Suppressor macrophage treated with lipopolysaccharide for 1 hour (primary cell): ENCODE measurements at regions not wholly inside any gene's neighbourhood (a gene's known extent, or its start where the extent isn't known, plus 50 kb on each side); places are given as distances from the start of the nearest gene placed in this dataset.
A peak's percentile ranks its signal among the peaks of the same experiment; 100 is the strongest.

Source experiments
- DNase-seq, 3 donors: peaks; one replicate each; pipeline ENCODE4 v3.0.0-alpha.2; 2020 to 2022

GRCh38 chr9:88326936-88327335, 61.3 kb upstream of the SPIN1 start:
- no peak for DNase-seq

DNA sequence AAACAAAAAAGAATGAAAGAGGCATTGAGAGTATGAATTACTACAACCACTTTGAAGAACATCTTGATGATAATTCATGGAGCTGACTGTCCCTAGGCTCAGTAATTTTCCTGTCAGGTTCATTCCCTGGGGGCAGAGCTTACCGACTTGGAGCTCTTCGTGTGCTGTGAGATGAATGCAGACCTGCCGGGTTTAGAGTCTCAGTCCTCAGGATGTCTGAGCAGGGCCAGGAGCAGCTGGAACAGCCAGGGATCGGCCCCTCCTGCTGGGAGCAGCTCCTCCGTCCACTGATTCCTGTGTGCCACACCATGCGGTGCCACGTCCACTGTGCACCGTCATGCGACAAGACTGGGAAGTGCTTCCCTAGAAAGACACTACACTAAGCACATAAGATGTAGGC, 62.2 kb upstream of the SPIN1 start:
- no peak for DNase-seq

DNA sequence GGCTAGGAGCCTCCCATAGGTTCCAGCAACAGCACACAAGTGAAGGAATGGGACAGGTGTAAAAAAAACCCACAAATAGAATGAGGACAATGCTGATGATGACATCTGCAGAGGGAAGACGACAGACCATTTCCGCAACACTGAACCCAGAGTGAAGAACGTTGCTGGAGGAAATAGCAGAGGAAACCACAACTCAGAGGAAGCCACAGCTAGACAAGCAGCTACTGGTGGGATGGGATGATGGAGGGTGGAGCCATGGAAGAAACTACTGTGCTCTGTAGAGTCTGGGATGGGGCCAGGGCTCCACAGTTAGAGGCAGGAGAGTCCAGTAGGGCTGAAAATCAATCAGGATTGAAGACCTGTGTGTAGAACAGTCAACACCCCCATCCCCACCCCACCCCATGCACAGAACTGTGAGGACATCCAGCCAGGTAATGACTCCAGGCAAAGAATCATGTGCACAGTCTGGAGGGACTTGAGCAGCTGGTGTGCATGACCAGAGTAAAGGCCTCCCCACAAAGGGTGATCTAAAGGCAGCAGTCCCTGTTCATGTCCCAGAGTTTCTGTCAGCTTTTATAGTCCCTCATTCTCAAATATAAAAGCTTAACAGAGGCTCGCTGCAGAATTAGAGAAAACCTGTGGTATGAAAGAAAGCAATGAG, 65.2 kb upstream of the SPIN1 start:
- DNase-seq, result peak in 2 of 3 donors; percentile 10 to 22

- no peak for DNase-seq
Observed at GRCh38 chr9:88321764-88322163, 66.5 kb upstream of the SPIN1 start.

DNA sequence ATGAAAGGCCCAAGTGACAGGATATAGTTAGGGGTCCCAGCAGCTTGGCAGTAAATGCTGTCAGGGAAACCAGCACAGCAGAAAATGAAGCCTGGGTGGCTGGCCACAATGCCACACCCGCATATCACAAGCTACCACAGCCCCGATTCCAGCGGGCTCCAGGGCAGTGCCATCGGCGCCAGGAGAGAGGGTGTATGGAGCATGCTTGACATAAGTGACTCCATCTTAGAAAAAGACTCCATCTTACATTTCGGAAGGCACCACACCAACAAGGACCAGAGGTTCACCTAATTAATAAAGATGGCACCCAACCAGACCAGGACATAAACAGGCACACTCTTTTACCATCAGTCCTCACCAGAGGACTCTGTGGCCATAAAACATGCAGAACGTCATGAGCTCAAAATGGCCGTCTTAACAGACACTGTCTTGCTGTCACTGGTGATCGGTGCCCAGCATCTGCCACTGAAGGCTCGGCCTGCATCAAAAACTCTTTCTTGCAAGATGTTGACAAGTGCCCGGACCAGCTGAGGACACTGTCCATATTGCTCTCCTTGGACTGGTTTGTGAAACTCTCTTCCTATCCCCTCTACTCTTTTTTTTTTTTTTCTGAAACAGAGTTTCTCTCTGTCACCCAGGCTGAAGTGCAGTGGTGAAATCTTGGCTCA, 67.4 kb upstream of the SPIN1 start:
- DNase-seq, result no peak

DNA sequence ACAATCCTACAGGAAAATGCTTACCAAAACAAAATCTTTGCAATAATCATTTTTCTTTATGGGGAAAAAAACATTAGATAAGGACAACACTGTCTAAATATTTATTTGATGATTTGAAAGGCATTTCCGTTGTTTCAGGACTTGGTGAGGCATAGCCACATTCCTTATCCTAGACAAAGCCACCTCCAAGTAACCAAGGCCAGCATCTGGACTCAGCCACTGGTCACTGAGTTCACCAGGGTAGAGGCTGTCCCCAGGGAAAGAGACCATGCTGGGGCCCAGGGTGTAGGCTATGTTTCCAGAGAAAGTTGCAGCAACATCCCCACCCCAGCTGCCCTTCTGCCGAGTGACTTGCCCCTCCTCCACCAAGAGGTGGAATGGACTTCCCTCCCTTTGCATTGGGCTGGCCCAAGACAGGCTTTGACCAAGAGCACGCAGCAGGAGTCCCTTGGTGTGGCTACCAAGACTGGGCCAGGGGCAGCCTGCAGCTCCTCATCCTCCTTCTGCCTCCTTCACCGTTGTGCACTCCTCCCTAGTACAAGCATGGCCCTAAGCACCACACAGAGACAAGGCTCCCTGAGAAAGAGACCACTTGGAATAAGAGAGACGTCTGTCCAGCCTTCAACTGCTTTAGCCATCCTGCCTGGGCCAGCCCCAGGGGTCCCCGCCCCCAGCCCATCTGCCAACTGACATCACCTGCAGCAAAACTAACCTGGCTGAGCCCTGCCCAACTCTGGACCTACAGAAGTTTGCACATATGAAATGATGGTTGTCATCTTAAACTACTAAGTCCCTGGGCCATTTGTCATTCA, 68.1 kb upstream of the SPIN1 start:
- no peak for DNase-seq

DNA sequence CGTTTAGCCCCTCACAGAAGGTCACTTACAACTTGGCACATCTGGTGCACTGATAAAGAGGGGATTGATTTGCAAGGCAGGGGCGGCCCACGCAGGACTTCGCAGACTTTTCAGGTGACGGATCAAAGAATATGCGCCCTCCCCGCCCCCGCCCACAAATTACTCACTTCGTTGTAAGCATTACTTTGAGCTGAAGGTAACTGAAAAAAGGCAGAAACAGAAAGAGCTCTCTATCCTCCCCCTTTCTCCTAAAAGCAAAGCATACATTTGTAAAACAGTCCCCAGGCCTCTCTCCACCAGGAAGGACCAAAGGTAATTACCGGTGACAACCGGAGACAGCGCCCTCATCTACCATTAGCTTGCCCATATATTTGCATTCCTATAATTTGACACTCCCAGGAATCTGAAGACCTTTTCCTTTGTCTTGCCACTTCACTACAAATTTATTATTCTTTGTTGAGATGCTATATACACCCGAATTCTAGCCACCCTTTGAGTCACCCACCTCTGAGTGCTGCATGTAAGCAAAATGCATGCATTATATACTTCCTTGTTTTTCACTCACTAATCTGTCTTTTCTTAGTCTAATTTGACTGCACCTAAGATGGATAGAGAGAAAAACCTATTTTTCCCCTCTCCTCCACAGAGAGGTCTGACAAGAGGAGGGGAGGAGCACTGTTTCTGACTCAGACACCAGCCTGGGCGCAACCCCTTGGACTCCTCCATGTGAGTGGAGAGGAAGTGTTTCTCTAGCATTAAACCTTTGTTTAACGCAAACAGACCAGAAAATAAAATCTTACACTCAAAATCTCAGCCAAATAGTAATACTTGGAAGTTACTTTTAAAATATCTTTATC, 74.7 kb upstream of the SPIN1 start:
- peak in 1 of 3 donors; percentile 7 for DNase-seq

DNA sequence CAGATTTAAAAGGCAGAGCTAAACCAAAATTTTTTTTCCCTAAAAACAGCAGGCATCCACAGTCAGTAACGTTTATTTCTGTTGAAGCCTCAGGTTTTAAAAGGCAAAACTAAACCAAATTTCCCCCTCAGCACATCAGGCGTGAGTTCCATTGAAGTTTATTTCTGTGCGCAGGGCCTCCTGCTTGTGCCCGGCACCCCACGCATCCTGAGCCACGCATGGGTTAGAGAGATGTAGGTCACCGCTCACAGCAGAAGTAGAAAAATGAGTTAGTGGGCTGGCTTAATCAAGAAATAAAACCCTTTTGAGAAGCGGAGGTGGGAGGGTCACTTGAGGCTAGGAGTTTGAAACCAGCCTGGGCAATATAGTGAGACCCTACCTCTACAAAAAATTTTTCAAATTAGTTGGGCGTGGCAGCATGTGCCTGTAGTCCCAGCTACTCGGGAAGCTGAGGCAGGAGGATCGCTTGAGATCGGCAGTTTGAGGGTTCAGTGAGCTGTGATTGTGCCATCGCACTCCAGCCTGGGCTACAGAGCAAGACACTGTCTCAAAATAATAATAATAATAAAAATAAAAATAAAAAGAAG, 75.6 kb upstream of the SPIN1 start:
- DNase-seq, result no peak

GRCh38 chr9:88312045-88312444, 76.2 kb upstream of the SPIN1 start:
- DNase-seq, result no peak

DNA sequence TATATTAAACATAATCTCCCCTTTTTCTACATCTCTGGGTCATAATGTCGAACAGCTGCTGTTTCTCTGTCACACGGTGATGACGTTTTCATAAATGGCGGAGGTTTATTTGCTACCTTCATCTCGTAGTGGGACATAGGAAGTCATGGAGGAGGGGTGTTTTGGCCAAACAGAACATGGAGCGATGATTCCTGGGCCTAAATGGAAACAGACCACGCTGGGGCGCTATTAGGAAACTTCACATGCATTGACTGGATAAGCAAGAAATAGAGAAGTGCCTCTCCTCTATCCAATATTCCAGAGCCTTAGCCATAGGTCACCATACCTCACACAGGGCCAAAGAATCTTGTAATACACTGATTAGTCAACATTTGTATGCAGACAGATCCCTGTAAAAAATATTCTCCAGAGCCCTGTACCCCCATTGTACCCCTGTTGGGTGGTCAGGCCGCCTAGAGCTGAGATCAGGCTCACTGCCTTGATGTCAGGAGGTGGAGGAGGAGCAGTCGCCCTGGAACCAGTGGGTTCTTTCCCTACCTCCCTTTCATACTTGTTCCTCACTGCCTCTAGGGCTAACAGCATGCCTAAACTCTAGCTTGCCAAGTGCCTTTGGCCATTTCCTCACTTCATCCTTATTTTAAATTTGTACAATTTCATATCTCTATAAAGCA, 77.8 kb upstream of the SPIN1 start:
- peak; percentile 84 to 90 (median 89) for DNase-seq

GRCh38 chr9:88308831-88309560, 79.2 kb upstream of the SPIN1 start:
- no peak for DNase-seq

DNA sequence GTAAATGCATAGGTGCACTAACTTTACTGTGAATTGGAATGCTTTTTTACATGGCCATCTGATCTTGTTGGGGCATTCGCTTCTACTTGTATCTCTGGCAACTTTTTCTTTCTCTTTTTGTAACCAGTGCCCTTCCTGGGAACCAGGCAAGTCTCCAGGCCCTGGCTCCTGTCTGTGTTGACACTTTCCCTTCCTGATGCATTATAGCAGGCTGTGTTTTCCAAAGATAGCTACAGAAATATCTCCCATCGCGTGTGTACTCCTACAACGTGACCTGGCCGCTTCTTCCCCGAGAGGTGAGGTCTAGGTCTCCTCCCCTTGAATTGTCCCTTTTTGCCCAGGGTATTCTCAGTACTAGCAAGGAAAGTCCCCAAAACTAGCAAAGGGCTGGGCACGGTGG, 81.1 kb upstream of the SPIN1 start:
- no peak for DNase-seq

DNA sequence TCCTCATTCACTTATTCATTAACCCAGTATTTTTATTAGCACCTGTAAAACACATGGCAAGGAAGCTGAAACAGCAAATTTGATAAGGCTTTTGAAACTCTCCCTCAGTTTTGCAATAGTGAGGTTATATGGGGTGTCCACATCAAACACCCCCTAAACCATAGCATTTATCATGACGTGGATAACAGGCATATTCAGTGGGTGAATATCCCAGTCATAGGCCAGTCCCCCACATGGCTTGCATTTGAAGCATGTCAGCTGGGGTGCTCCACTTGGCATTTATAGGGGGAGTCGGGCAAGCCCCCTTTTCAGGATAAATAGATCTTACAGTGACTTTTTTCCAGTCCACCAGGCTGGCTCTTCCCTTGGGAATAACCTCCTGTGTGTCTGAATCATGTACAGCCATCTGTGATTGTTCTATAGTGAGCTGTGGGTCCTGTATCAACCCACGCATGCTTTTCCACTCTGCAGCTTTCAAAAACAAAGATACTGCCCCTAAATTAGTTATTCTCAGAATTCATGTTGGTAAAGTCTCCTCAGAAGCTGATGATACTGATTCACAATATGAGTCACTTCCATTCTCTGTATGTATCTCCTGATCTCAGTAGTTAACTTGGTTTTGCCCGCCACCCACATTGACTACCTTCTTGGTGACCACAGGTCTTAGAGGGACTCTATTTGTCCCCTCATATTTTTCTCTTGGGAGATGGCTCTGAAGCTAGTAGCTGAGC, 84.4 kb upstream of the SPIN1 start:
- peak; percentile 15 to 51 (median 32) for DNase-seq

- no peak for DNase-seq
Observed at GRCh38 chr9:88302579-88303324, 85.5 kb upstream of the SPIN1 start.

DNA sequence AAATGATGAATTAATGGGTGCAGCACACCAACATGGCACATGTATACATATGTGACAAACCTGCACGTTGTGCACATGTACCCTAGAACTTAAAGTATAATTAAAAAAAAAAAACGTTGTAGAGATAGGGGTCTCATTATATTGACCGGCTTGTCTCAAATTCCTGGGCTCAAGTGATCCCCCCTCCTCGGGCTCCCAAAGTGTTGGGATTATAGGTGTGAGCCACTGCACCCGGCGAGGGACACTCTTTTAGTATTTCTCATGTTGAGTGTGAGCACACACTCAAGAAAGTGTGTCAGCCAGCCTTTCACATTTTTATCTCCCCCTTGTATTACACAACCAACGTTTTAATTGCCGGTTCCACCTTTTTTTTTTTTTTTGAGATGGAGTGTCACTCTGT, 87.7 kb upstream of the SPIN1 start:
- no peak for DNase-seq

DNA sequence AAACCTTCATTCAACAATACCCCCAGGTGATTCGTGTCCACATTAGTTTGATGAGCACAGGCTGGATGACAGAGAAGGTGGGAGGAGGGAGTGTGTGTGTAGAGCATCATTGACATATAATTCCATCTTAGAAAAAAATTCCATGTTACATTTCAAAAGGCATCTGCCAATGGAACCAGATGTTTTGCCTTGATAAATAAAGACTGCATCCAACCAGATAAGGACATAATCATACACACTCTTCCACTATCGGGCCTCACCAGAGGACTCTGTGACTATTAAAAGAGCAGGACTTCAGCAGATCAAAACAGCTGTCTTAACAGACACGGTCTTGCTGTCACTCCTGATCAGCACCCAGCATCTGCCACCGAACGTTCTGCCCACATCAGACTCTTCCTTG, 96.4 kb upstream of the SPIN1 start:
- no peak for DNase-seq

DNA sequence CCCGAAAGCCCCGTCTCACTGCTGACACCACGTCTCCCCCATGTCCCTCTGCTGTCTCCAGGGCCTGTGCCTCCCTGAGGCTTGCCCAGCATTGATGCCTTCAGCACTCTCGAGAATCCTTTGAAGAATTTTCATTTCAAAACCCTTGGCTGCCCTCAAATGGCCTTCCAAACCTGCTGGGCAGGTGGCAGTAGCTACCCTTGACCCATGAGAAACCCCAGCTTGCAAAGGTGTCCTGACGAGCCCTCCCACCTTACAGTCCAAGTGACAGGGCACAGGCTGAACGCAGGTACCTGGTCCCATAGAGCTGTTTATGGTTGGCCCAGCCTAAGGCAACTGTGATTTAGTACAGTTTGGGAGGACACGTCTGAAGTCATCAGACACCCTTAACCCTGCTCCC, 97.2 kb upstream of the SPIN1 start:
- no peak for DNase-seq

GRCh38 chr9:88289532-88289931, 98.7 kb upstream of the SPIN1 start:
- no peak for DNase-seq

DNA sequence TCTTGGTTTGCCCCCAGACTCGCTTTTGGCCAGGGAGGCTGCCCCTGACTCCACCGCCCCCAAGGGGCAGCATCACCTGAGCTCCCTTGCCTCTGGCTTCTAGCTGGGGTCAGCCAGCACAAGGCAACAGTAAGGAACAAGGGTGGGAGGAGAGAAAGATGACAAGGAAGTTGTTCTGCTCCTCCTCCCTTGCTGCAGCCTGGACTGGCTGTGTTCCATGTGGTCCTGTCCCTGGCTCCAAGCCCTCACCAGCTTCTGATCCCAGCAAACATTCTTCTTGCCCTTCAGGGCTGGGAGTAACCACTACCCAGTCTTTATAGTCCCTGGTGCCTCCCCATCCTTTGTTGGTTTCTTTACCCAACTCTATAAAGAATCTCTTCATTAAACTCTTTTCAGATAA, 100.3 kb upstream of the SPIN1 start:
- no peak for DNase-seq
